ENCODE measurements at regions not wholly inside any gene's neighbourhood (a gene's known extent, or its start where the extent isn't known, plus 50 kb on each side); places are given as distances from the start of the nearest gene placed in this dataset.

DNA sequence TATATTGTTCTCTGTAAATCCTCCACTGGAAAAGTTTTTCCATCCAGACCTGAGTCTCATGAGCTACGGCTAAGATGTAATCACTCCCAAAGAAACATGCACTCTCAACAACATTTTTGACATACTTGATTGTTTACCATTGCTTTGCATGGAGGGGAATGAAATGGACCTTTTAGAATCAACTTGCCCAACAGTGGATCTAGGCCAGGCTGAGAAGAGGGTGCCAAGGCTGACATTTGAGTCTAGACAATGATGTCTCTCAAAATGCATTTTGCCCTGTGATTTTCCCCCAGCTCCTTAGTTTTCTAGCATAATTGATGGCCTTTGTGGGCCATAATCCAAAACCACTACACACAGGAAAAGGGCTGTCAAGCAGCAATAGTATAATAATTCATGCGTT is 297.9 kb upstream of the KLF6 start:
- no peak for TF ChIP-seq EZH2phosphoT487 (IDR thresholded peaks at IDR 0.05; ENCODE audit: borderline replicate concordance, low read length)
- TF ChIP-seq CTCF (IDR thresholded peaks at IDR 0.05; ENCODE audit: low read depth, low read length, poor library complexity, severe bottlenecking) = no peak
- Histone ChIP-seq H3F3A (ENCODE audit: control insufficient read depth, insufficient read depth) (no peaks in the 10 kb centered on the region), H3K4me2 (ENCODE audit: low read length) (no peak overlapping the region), H3K27me3 (ENCODE audit: control insufficient read depth, low read length) (no peaks in the 10 kb centered on the region), H3K27ac (ENCODE audit: low read depth, low read length) (no peak overlapping the region), H3K9me3 (ENCODE audit: control insufficient read depth, insufficient read depth, low read length) (no peaks in the 10 kb centered on the region), H4K20me1 (ENCODE audit: control insufficient read depth, insufficient read depth, low read depth, low read length) (no peaks in the 10 kb centered on the region), H3K4me1 (ENCODE audit: control insufficient read depth, low read length) (peaks cover 3% of the 10 kb centered on the region; the same call in 1 of the 2 replicates), H3K9me2 (replicated peaks; ENCODE audit: control insufficient read depth, low read length) (no peaks in the 10 kb centered on the region), H3K36me3 (ENCODE audit: control insufficient read depth, low read length) (no peaks in the 10 kb centered on the region), H3K79me2 (ENCODE audit: control insufficient read depth, low read length) (no peaks in the 10 kb centered on the region), H3K4me3 (ENCODE audit: low read length) (no peak overlapping the region)

- Histone ChIP-seq H3K27ac (ENCODE audit: low read depth, low read length) (no peak overlapping the region), H3K4me3 (ENCODE audit: low read length) (no peak overlapping the region), H3K4me2 (ENCODE audit: low read length) (no peak overlapping the region), H3K27me3 (ENCODE audit: control insufficient read depth, low read length) (no peaks in the 10 kb centered on the region), H3K79me2 (ENCODE audit: control insufficient read depth, low read length) (no peaks in the 10 kb centered on the region), H3K4me1 (ENCODE audit: control insufficient read depth, low read length) (peaks cover 3% of the 10 kb centered on the region; the same call in 1 of the 2 replicates), H3K36me3 (ENCODE audit: control insufficient read depth, low read length) (no peaks in the 10 kb centered on the region), H3K9me2 (replicated peaks; ENCODE audit: control insufficient read depth, low read length) (no peaks in the 10 kb centered on the region), H4K20me1 (ENCODE audit: control insufficient read depth, insufficient read depth, low read depth, low read length) (no peaks in the 10 kb centered on the region), H3F3A (ENCODE audit: control insufficient read depth, insufficient read depth) (no peaks in the 10 kb centered on the region), H3K9me3 (ENCODE audit: control insufficient read depth, insufficient read depth, low read length) (no peaks in the 10 kb centered on the region)
- TF ChIP-seq EZH2phosphoT487 (IDR thresholded peaks at IDR 0.05; ENCODE audit: borderline replicate concordance, low read length) = no peak
- no peak for TF ChIP-seq CTCF (IDR thresholded peaks at IDR 0.05; ENCODE audit: low read depth, low read length, poor library complexity, severe bottlenecking)
These were observed 296.7 kb upstream of the KLF6 start for GRCh38 chr10:4081685-4082111.

DNA sequence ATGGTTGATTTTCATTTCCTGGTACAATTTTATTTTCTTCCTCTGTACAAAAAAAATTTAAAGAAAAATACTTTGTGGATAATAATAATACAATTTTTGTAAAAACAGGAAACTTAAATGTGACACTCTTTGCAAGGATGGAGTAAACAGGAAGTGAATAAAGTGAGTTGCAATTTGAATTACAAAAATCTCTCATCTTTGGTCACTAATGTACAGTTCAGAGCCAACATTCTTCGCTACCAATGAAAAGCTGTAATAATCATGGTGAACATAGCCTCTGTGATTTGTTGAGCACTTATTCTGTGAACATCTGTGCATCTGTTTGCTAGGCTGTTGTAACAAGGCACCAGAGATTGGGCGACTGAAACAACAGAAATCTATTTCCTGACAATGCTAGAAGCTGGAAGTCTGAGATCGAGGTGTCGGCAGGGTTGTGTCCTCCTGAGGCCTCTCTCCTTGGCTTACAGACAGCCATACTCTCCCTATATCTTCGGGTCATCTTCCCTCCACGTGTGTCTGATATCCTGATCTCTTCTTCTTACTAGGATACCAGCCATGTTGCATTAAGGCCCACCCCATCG is 295.3 kb upstream of the KLF6 start:
- no peak for TF ChIP-seq EZH2phosphoT487 (IDR thresholded peaks at IDR 0.05; ENCODE audit: borderline replicate concordance, low read length)
- TF ChIP-seq CTCF (IDR thresholded peaks at IDR 0.05; ENCODE audit: low read depth, low read length, poor library complexity, severe bottlenecking) = no peak
- Histone ChIP-seq H3K27ac (ENCODE audit: low read depth, low read length) (no peak overlapping the region), H3K4me1 (ENCODE audit: control insufficient read depth, low read length) (peaks cover 3% of the 10 kb centered on the region; the same call in 1 of the 2 replicates)

More for the DNA sequence above, 295.3 kb upstream of the KLF6 start:
- H3K36me3 ChIP-seq (ENCODE audit: control insufficient read depth, low read length) = no peaks in the 10 kb centered on the region
- no peak overlapping the region for H3K4me2 ChIP-seq (ENCODE audit: low read length)
- no peaks in the 10 kb centered on the region for H4K20me1 ChIP-seq (ENCODE audit: control insufficient read depth, insufficient read depth, low read depth, low read length)
- H3K27me3 ChIP-seq (ENCODE audit: control insufficient read depth, low read length) = no peaks in the 10 kb centered on the region
- no peaks in the 10 kb centered on the region for H3K9me2 ChIP-seq (replicated peaks; ENCODE audit: control insufficient read depth, low read length)
- no peaks in the 10 kb centered on the region for H3F3A ChIP-seq (ENCODE audit: control insufficient read depth, insufficient read depth)
- H3K4me3 ChIP-seq (ENCODE audit: low read length) = no peak overlapping the region
- no peaks in the 10 kb centered on the region for H3K9me3 ChIP-seq (ENCODE audit: control insufficient read depth, insufficient read depth, low read length)
- H3K79me2 ChIP-seq (ENCODE audit: control insufficient read depth, low read length) = no peaks in the 10 kb centered on the region
